OCI-LY1 (cell line): ENCODE measurements at regions not wholly inside any gene's neighbourhood (a gene's known extent, or its start where the extent isn't known, plus 50 kb on each side); places are given as distances from the start of the nearest gene placed in this dataset.

Experiments
- CTCF ChIP-seq: fragments of 200-600 bp; sonication (generic), shearing (Covaris generic); IDR thresholded peaks from 2 replicates; pipeline ENCODE4 v1.5.1; 2017; ENCODE audit warnings: mild to moderate bottlenecking, antibody characterized with exemption, low read length, moderate library complexity, mixed read lengths
- EZH2 ChIP-seq: fragments of 200-600 bp; sonication (generic), shearing (Covaris generic); IDR thresholded peaks from 2 replicates; pipeline ENCODE4 v1.8.0; 2017; ENCODE audit warnings: borderline replicate concordance, mixed run types, mild to moderate bottlenecking, antibody characterized with exemption, low read length, moderate library complexity, mixed read lengths

- TF ChIP-seq CTCF (no peak), EZH2 (no peak)
These were observed 276.6 kb upstream of the FMN2 start for GRCh38 chr1:239815074-239815473.
